GM19351 (cell line): ENCODE measurements at regions not wholly inside any gene's neighbourhood (a gene's known extent, or its start where the extent isn't known, plus 50 kb on each side); places are given as distances from the start of the nearest gene placed in this dataset.
"Not testable (repeated sequence)": the region's sequence is repeated elsewhere in the genome, so short reads cannot be mapped to it uniquely, and the experiment has no call there.

Source experiments
- ATAC-seq: cut with Tn5 transposase; IDR thresholded peaks from one replicate; pipeline ENCODE4 v1.9.1; 2021; ENCODE audit warnings: mild to moderate bottlenecking, moderate library complexity; ENCODE audit not compliant: unreplicated experiment

DNA sequence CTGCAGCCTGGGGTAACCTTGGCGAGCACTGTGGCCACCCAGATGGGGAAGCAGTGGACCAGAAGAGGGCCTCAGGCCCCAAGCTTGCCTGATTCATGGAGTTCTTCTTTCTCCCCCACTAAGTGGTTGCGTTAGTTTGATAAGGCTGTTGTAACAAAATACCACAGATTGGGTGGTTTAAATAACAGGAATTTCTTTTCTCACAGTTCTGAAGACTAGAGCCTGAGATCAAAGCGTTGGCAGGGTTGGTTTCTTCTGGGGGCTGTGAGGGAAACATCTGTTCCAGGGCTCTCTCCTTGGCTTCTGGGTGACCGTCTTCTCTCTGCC lies 105.7 kb upstream of the GATB start:
- no peak for ATAC-seq

DNA sequence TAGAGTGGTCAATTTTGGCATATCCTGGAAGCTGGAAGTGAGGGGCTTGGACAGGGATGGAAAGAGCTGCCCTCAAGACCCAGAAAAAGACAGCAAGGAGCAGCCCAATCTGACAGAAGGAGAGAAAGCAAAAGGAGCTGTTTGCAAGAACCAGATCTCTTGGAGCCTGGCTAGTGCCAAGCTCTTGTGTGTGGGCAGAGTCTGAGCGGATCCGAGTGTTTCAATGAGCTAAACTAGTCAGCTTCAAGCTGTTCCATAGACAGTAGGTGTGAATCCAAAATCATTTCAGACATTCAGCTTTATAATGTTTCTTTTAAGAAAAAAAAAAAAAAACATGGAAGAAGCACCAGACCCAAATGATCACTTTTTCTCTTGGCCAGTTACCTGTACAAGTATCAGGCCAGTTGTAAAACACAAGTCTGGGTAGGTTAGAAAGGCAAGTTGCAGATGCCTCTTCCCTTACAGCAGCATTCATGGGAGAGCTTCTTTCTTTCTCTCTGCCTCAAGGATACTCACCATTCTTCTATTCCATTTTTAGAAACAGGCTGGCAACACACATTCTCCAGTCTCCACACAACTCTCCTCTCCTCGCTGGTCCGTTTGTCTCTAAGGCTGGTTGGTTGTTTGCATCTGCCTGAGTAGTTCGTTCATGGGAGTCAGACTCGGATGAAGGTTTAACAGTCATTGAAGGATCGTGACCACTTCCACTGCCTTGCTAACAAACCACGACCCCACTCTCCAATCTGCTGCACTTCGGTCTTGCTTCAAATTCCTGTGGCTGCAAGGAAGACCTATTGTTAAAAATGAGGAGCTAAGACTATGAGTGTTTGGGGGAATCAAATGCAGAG lies 105.2 kb upstream of the GATB start:
- ATAC-seq: no peak

DNA sequence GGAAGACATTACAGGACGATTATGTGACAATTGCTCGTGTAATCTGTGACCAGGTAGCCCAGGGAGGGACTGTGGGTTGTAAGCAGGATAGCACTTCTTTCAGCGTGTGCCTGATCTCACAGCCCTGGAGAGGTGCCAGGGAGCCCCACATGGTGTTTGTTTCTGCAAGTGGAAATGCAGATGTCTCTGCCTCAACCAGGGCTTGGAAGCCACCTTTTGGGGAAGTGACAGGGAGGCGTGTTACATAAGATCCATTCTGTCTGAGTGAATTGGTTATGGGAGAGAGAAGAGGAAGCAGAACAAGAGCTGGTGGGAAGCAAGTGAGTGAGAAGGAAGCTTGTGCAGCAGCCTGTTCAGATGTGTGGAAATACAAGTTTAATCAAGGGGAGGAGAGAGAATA lies 104.5 kb upstream of the GATB start:
- no peak for ATAC-seq

DNA sequence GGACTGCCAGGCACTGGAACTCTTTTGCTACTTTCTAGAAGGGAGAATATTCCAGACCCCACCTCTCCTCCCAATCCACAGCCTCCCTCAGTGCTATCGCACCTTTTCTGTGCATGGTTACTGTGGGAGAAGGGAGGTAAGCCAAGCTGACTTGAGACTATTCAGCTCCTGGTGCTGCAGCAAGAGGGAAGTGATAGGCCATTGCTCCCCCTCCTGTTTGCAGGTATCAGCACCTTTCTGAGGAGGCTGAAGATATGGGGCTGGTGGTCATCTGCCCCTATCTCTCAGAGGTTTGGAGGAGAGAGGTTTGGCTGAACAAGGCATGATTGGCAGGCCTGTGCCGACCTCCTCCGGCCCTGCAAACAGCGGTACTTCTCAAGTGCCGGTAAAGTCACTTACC lies 103.3 kb upstream of the GATB start:
- no peak for ATAC-seq

DNA sequence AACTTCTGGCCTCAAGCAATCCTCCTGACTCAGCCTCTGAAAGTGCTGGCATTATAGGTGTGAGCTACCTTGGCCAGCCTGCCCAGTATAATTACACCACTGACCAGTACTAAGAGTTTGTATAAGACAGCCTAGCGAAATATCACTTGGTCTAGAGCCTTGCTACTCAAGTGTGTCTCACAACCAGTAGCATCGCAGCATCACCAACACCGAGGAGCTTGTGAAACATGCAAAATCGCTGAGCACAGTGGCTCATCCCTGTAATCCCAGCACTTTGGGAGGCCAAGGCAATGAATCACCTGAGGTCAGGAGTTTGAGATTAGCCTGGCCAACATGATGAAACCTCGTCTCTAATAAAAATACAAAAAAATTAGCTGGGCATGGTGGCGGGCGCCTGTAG lies 102.0 kb upstream of the GATB start:
- no peak for ATAC-seq

DNA sequence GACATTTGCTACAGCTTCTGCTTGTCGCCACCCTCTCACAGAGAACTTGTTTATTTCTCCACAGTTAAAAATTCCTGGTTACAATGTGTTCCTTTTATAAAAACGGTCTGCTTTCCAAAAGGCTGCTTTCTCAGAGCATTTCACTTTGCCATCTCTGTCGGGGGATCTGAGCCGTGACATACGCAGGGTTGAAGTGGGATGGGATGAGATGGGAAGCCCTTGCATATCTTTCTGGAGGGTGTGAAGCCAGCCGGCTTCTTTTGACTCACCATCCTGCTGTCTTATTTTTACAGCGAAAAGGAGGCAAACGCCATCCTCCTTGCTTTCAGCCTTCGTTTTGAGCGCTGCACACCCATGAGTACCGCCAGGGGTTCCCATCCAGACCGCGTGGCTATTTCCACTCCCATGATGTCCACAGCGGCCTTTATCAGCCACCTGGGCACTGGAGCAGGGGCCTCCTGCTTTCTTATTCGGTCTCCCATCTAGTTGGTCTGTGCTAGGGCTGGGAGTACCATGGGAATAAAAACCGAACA lies 99.8 kb upstream of the GATB start:
- no peak for ATAC-seq

DNA sequence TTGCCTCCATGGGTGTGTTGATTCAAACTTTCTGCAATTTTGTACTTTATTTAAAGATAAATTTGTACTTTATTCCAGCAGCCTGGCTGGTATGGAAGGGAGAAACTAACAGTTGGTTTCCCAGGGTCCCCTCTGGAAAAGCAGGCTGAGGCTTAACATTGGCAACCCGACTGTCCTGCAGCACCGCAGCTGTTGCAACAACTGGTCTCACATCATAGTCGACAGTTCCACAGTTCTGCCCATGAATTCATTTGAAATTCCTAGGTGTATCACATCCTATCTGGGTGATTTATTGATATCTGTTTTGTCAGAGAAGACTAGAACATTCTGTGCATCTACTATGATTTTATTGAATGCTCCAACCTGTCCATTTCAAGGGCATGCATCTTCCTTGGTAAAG lies 98.8 kb upstream of the GATB start:
- ATAC-seq: no peak

DNA sequence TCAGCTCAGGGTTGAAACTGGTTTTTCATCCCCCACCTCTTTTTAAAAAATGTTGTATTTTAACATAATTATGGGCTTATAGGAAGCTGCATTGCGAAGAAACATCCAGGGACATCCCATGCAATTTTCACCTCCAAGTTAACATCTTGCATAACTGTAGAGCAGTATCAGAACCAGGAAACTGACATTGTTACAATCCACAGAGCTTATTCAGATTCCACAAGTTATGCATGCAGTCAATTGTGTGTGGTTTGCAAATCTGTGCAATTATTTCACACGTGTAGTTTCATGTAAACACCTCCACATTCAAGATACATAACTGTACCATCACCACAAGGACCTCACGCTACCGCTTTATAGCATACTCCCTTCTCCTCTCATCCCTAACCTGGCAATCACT lies 97.5 kb upstream of the GATB start:
- ATAC-seq: no peak

DNA sequence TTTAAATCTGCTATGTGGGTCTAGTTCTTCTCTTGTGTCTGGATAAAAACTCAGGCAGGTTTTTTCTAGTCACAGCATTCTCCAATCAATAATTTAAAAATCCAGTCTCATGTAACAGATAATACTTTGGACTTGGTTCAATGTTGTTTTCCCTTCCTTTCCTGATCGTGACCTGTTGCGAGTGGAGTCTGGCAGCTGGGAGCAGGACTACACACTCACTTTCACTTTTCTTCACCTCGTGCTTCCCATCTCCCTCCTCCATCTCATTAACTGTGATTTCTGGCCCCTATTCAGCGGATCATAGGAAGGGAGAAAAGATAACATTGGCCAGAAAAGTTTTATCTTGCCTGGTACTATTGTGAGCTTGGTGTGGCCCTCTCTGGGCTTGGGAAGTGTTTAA lies 96.6 kb upstream of the GATB start:
- ATAC-seq: no peak

DNA sequence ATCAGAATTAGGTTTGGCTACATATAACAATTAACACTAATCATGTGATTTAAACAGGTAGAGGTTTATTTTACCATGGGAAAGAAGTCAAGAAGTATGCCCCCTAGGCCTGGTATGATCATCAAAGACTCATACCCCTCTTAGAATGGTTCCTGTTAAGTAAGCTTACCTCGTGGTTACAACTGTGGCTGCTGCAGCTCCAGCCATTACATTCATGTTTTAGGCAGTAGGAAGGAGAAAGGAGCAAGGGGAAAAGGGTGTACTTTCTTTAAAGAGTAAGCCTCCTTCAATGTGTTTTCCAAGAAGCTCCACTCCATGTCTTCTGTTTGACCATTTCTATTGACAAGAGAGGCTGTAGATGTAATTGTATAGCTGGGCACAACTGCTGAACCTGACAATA lies 94.9 kb upstream of the GATB start:
- no peak for ATAC-seq

DNA sequence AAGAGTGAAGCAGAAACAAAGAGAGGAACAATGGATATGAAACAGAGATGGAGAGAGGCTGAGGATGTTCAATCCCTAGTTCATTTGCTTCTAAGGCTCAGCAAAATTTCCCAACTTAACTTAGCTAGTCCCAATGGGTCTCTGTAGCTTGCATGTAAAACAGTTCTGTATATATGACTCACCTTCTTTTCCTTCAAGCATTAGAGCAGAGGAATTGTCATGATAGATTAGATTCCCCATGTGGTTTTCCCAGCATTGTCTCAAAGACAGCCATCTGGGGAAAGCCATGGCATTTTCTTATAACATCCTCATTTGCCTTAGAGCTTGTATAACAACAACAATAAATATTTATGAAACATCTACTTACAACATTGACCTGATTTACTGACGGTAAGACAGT lies 93.9 kb upstream of the GATB start:
- ATAC-seq: no peak

DNA sequence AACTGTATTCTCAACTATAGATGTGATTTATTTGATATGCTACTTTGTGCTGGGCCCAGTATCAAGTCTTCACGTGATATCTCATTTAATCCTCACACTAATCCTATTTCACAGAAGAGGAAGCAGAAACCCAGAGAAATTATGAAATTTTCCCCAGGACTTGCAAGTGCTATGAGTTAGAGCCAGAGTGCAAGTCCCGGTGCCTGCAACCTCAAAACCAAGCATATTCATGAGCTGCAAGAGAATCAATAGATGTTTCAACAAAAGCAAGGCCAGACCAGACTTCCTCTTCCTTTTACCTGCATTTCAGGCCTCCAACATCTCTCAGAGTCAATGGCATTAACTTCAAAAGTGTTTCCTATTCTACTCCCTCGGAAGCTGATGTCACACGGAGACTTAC lies 92.2 kb upstream of the GATB start:
- no peak for ATAC-seq

DNA sequence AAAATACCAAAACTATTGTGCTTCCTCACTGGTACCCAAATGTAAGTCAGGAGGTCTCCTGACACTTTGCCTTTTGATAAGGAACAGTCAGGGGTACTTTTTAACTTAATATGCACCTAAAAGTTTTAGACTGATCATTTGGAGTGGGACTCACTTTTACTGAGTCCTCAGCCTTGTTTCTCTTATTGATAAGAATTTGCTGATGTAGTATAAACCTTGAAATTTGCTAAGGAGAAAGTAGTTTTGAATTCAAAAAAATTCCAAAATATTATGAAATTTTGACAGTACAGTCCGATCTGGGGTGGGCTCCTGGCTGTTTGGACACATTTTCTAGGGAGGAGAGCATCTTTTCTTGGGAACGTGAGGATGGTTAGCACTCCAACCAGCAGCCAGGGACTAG lies 91.4 kb upstream of the GATB start:
- ATAC-seq: no peak

DNA sequence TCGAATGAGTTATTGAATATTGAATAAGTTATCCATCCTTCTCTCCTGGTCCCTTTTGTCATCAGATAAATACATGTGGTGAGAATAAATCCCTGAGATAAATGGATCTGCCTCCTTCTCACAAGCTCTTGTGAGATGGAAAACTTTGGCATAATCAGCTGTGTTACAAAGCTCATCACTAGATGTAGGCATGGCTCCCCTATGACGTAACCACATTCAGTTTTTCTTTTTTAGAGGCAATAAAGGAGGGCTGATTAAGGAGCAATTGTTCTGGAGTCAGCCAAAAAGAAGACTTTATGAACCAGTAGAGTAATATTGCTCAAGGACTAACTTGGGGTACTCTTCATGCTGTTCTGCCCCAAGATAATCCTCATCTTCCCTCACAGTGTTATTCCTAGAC lies 90.5 kb upstream of the GATB start:
- ATAC-seq: no peak

DNA sequence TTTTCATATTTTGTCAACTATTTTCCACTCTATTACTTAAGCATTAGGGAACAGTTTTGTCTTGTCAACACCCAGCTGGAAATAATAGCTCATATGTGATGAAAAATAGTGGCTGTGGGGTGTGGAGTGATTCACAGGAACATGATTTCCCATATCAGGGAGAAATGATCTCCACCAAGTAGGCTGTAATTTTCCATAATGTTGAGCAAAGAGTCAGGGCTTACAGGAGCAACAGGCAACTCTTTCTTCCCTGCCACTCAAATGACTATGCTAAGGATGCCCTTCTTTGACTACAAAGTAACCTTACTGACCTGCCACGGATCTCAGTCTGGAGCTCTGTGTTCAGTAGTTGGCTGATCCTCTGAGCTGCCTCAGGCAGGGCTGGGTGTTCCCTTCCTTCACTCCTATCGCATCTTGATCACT lies 90.0 kb upstream of the GATB start:
- ATAC-seq: no peak

DNA sequence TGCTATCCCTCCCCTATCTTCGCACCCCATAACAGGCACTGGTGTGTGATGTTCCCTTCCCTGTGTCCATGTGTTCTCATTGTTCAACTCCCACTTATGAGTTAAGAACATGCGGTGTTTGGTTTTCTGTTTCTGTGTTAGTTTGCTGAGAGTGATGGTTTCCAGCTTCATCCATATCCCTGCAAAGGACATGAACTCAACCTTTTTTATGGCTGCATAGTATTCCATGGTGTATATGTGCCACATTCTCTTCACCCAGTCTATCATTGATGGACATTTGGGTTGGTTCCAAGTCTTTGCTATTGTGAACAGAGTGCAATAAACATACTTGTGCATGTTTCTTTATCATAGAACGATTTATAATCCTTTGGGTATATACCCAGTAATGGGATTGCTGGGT lies 84.7 kb upstream of the GATB start:
- not testable (repeated sequence) for ATAC-seq

DNA sequence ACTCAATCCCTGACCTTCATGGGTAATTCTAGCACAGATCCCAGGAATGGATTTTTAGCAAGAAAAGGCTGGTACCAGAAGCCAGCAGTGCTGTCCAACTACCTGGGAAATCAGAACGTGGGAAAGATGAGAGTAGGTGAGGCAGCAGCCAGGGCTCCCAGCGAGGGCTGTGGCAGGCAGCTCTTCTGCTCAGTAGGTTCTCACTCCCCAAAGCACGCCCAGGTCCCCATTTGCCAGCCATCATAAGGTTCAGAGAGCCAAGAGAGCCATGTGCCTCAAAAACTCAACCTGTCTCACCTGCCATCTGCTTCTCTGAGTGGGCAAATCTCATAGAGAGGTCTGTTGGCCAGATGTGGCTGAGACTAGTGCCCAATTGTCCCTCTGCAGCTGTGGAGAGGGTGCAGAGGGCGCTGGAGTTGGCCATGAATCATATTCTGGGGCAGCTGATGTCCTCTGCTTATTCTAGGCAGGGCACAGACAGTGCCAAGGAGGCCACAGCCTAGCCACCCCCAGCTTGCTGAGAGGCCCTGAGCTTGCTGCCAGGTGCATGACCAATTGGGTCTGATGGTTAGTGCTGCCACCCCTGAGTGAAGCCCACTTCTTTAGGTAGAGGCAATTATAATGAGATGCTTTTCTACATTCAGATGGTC lies 81.7 kb upstream of the GATB start:
- no peak for ATAC-seq

DNA sequence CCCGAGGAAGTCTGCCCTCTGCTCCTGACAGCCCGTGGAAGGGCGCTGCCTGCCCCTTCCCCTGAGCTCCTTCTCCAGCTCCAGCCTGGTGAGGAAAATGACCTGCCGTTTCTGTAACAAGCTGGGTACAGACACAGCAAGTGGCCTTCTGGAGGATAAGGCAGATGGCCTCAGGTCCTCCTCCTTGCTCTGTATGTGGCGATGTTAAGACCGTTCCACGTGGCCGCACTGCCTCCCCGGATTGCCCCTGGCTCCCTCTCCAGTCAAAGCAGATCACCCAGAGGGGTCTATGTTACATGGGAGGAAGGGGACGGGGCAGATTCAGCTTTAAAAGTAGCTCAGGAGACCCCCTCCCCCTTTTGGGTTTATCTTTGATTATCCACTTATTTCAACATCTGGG lies 80.3 kb upstream of the GATB start:
- no peak for ATAC-seq

DNA sequence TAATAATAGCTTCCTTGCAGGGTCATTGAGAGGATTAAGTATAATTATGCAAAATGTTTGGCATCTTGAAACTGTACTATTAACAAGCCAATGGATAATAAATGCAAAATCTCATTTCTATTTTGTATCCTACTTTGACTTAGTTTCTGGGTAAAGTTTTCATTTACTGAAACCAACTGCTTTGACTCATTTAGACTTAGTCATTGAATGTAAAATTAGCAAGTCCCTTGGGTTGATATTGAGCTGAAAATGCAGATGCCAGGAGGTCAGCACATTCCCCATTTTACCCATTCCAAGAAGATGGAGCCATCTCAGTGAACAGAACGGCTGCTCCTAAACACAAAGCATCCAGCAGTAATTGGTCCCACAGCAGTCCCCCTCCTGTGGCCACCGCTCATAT lies 74.7 kb upstream of the GATB start:
- no peak for ATAC-seq

DNA sequence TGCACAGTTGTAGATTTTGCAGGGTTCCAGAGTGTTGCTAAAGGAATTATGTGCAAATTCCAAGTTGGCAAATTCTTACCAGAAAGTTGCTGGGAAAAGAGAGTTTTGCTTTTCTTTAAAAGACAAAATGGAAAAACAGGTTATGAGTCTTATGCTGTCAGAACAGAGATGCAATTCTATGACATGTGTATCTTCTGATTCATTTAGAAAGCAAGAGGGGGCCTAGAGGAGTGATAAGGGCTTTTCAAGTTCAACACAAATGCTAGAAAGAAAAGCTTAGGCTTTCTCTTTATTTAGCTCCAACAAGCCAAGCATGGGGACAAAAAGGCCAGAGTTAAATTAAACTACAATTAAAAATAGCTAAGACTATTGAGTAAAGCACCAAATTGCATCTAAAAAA lies 72.4 kb upstream of the GATB start:
- peak; percentile 86 for ATAC-seq

DNA sequence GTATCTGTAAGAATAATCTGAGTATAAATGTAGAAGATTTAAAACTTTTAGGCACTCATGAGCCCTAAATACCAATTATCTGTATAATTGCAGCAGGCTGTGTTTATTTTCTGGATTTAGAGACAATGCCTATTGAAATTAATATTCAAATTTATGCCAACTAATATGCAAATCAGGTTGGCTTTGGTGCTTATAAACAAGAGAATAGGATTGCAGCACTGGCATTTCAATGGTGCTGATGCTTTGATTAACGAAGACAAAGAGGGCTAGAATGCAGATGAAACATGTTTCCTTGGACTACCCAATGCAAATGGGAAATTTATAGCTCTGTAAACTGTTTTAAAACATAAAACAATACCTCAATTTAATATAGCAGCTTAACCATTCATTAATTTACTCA lies 70.7 kb upstream of the GATB start:
- ATAC-seq: no peak

DNA sequence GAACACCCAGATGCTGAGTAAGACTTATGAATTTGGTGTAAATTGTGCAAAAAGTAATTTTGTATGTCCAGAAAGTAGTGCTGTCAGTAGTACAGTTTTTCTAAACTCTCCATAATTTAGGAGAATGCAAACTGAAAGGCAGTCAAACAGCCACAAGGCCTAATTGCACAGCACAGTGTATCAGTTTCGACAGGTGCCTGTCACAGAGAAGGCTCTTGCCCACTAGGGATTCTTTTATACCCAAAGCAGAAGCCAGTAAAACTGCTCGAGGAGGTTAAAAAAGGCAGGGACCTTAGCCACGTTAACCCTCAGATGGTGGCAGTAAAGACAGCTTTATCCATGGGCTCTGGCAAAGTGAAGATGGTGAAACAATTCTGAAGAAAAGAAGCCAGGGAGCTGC lies 69.4 kb upstream of the GATB start:
- no peak for ATAC-seq

DNA sequence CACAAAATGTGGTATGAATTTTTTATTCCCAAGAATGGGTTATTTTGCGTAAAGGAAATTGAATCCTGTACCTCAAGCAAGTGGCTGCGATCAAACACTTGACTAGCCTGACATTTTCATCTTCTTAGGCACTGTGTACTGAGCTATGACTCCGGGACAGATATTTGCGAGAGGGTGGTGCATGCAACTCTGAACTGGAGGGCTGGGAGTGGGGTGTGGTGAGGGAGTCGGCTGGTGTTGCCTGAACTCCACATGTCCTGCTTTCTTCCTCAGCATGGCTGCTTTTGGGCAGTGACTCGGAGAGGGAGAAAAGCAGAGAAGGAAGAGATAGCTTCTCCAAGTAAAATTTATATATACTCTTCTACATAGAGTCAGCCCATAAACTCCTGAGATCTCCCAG lies 68.5 kb upstream of the GATB start:
- no peak for ATAC-seq
